ENCODE measurements at regions not wholly inside any gene's neighbourhood (a gene's known extent, or its start where the extent isn't known, plus 50 kb on each side); places are given as distances from the start of the nearest gene placed in this dataset.

DNA sequence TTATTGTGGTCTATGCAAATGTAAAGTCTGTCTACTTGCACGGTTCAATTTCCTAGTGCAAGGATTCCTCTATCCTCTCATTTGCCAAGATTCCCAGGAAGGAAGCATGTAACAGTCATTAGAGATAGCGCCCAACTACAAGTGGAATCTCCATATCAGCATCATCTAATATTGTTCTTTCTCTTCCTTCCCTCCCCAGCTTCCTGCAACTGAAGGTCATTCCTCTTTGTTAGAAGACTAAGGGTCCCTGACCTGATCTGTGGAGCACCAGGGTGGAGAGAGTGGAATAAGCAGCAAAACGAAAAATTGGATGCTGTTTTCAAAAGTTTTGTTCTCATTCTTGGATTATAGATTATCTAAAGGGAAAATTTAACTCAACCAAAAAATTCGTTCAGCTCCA is 714.0 kb downstream of the DIAPH3 start:
- Mint-ChIP-seq H3K4me3 (ENCODE audit: unreplicated experiment) (no peak overlapping the region), H3K4me1 (ENCODE audit: unreplicated experiment) (peaks cover 51% of the 10 kb centered on the region), H3K27ac (ENCODE audit: unreplicated experiment) (no peak overlapping the region), H3K36me3 (ENCODE audit: low read depth, unreplicated experiment) (no peaks in the 10 kb centered on the region), H3K9me3 (ENCODE audit: unreplicated experiment) (no peaks in the 10 kb centered on the region), H3K27me3 (ENCODE audit: unreplicated experiment) (peaks cover 2% of the 10 kb centered on the region)
- no peak for DNase-seq (ENCODE audit: low spot score)
- TF ChIP-seq, protein P1, sequence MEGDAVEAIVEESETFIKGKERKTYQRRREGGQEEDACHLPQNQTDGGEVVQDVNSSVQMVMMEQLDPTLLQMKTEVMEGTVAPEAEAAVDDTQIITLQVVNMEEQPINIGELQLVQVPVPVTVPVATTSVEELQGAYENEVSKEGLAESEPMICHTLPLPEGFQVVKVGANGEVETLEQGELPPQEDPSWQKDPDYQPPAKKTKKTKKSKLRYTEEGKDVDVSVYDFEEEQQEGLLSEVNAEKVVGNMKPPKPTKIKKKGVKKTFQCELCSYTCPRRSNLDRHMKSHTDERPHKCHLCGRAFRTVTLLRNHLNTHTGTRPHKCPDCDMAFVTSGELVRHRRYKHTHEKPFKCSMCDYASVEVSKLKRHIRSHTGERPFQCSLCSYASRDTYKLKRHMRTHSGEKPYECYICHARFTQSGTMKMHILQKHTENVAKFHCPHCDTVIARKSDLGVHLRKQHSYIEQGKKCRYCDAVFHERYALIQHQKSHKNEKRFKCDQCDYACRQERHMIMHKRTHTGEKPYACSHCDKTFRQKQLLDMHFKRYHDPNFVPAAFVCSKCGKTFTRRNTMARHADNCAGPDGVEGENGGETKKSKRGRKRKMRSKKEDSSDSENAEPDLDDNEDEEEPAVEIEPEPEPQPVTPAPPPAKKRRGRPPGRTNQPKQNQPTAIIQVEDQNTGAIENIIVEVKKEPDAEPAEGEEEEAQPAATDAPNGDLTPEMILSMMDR (IDR thresholded peaks at IDR 0.05; ENCODE audit: unreplicated experiment) = no peak

DNA sequence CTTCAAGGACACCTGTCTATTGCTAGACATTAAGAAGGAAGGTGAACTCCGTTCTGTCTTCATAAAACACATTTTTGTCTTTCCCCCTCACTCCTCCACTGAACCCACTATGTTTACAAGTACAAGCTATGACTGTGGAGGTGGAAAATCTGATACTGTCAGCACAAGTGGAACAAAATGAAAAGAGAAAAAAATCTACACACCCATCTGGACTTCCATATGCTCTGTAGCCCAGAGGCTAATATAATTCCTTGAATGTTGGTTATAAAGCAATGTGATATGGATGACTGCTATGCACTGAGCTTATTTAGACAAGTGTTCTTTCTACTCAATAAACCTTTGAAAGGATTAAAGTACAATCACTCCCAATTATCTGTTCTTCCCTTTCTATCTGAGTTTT is 713.5 kb downstream of the DIAPH3 start:
- peaks cover 51% of the 10 kb centered on the region for H3K4me1 Mint-ChIP-seq (ENCODE audit: unreplicated experiment)
- H3K9me3 Mint-ChIP-seq (ENCODE audit: unreplicated experiment) = no peaks in the 10 kb centered on the region
- TF ChIP-seq, protein P1 (IDR thresholded peaks at IDR 0.05; ENCODE audit: unreplicated experiment) = no peak
- H3K4me3 Mint-ChIP-seq (ENCODE audit: unreplicated experiment) = no peak overlapping the region
- H3K27ac Mint-ChIP-seq (ENCODE audit: unreplicated experiment) = no peak overlapping the region
- no peak for DNase-seq (ENCODE audit: low spot score)
- H3K27me3 Mint-ChIP-seq (ENCODE audit: unreplicated experiment) = peaks cover 2% of the 10 kb centered on the region
- H3K36me3 Mint-ChIP-seq (ENCODE audit: low read depth, unreplicated experiment) = no peaks in the 10 kb centered on the region

DNA sequence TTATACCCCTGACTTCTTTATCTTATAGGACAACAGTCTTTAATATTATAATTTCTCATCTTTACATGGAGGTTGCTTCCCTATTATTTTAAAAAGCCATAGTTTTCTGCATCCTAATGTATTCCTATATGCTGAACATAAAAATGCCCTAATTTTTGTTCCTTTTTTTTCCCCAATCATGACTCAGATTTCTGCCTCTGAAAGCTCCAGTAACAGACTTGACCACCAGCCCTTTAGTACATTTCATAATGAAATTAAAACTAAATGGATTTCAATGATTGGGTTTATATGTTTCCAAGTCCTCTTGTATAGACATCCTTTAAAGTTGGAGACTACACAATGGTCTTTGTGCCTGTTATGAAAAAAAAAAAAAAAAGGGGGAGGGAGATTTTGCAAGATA is 712.5 kb downstream of the DIAPH3 start:
- H3K36me3 Mint-ChIP-seq (ENCODE audit: low read depth, unreplicated experiment) = no peaks in the 10 kb centered on the region
- H3K4me3 Mint-ChIP-seq (ENCODE audit: unreplicated experiment) = no peak overlapping the region
- H3K27ac Mint-ChIP-seq (ENCODE audit: unreplicated experiment) = no peak overlapping the region
- H3K27me3 Mint-ChIP-seq (ENCODE audit: unreplicated experiment) = peaks cover 2% of the 10 kb centered on the region
- TF ChIP-seq, protein P1 (IDR thresholded peaks at IDR 0.05; ENCODE audit: unreplicated experiment) = no peak
- H3K4me1 Mint-ChIP-seq (ENCODE audit: unreplicated experiment) = peaks cover 50% of the 10 kb centered on the region
- DNase-seq (ENCODE audit: low spot score) = no peak
- no peaks in the 10 kb centered on the region for H3K9me3 Mint-ChIP-seq (ENCODE audit: unreplicated experiment)

DNA sequence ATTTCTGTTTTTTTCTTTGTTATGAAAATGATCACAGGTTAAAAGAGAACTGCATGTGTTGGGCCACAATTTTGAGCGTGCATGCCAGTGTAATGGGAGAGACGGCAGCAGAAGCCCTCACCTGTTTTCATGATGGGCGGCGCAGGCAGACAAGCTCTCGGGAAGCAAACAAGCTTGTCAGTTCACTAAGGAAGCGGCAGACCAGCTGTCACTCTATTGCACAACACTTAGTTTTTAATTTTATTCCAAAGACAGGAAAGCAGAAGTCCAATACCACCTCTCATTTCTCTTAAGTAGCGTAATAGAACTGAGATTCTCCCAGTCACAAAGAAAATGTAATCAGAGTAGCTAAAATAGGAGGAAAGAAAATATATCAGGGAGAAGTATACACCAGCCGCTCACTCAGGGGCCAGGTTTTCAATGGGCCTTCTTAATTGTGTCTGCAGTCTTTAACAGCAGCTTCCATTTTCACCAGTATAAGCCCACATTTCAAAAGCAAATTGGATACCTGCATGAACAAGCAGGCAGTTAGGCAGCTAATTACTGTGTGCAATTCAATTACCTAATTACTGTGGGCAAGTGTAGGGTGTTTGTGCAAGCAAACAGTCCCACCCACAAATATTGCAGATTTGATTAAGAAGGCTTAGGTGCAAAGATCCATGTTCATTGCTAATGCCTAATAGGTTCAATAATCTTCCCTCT is 711.4 kb downstream of the DIAPH3 start:
- TF ChIP-seq, protein P1 (IDR thresholded peaks at IDR 0.05; ENCODE audit: unreplicated experiment) = no peak
- Mint-ChIP-seq H3K27ac (ENCODE audit: unreplicated experiment) (peak overlapping the region; percentile 25), H3K4me3 (ENCODE audit: unreplicated experiment) (no peak overlapping the region), H3K9me3 (ENCODE audit: unreplicated experiment) (no peaks in the 10 kb centered on the region), H3K27me3 (ENCODE audit: unreplicated experiment) (peaks cover 2% of the 10 kb centered on the region), H3K36me3 (ENCODE audit: low read depth, unreplicated experiment) (no peaks in the 10 kb centered on the region), H3K4me1 (ENCODE audit: unreplicated experiment) (peaks cover 41% of the 10 kb centered on the region)
- no peak for DNase-seq (ENCODE audit: low spot score)

DNA sequence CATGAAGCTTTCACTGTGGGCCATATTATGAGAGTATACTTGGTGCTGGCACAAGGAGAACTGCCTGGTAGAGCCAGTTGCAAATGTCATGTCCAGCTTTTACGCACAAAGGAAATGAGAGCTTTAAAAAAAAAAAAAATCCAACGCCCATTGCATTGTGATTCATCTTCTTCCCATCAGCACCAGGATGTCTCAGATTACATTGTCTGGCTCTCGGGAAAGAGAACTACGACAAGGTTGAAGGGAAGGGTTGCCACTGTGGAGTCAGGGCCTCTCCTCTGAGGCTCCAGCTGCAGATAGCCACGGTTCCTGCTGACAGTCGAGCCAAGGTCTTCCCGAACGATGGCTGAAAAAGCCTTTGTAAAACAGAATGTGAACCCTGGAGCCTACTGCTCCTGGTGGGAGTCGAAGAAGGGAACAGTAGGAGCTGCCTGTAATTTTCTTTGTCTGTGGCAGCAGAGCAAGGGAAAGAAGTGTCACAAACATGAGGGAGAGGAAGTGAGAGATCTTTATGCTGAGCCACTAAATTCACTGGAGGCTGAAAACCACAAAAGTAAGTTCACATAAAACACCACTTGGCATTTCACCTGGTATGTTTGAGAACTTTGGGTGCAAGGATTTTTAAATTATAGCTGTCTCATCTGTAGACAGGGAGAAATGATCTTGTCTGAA is 704.7 kb downstream of the DIAPH3 start:
- Mint-ChIP-seq H3K4me3 (ENCODE audit: unreplicated experiment) (peak overlapping the region; percentile 76), H3K36me3 (ENCODE audit: low read depth, unreplicated experiment) (peaks cover 4% of the 10 kb centered on the region), H3K9me3 (ENCODE audit: unreplicated experiment) (no peaks in the 10 kb centered on the region), H3K4me1 (ENCODE audit: unreplicated experiment) (peaks cover 45% of the 10 kb centered on the region), H3K27me3 (ENCODE audit: unreplicated experiment) (peaks cover 7% of the 10 kb centered on the region), H3K27ac (ENCODE audit: unreplicated experiment) (peak overlapping the region; percentile 99)
- TF ChIP-seq, protein P1 (IDR thresholded peaks at IDR 0.05; ENCODE audit: unreplicated experiment) = no peak
- no peak for DNase-seq (ENCODE audit: low spot score)

Data from endothelial cell (in vitro differentiated cells).